Activated naive CD4-positive, alpha-beta T cell treated with anti-CD3 and anti-CD28 coated beads for 36 hours (primary cell): ENCODE measurements at regions not wholly inside any gene's neighbourhood (a gene's known extent, or its start where the extent isn't known, plus 50 kb on each side); places are given as distances from the start of the nearest gene placed in this dataset.

ENCODE experiments used
- CTCF ChIA-PET: fragments of 350-600 bp; sonication (Branson Sonifier 250); formaldehyde crosslinking; loops from one replicate; lab custom pipeline; 2021; ENCODE audit warnings: antibody characterized with exemption; lab: Charles Lee
- DNase-seq: peaks from one replicate; pipeline ENCODE4 v3.0.0-alpha.2; 2020
- H3K27ac Mint-ChIP-seq: one replicate; pipeline ENCODE4 v1.8.0; 2021; ENCODE audit warnings: mild to moderate bottlenecking, mixed read lengths
- H3K27me3 Mint-ChIP-seq: one replicate; pipeline ENCODE4 v1.8.0; 2021; ENCODE audit warnings: low read depth, mixed read lengths
- H3K36me3 Mint-ChIP-seq: one replicate; pipeline ENCODE4 v1.8.0; 2021; ENCODE audit warnings: low read depth, mixed read lengths
- H3K4me1 Mint-ChIP-seq: one replicate; pipeline ENCODE4 v1.8.0; 2021; ENCODE audit warnings: low read depth, mixed read lengths
- H3K4me3 Mint-ChIP-seq: one replicate; pipeline ENCODE4 v1.8.0; 2021; ENCODE audit warnings: mild to moderate bottlenecking, moderate library complexity, mixed read lengths
- H3K9me3 Mint-ChIP-seq: one replicate; pipeline ENCODE4 v1.8.0; 2021; ENCODE audit warnings: mixed read lengths
- intact Hi-C: fragments of 100-400 bp; cut with micrococcal nuclease; formaldehyde crosslinking; loops from one replicate; pipeline ENCODE4 v1.15.1; 2023

DNA sequence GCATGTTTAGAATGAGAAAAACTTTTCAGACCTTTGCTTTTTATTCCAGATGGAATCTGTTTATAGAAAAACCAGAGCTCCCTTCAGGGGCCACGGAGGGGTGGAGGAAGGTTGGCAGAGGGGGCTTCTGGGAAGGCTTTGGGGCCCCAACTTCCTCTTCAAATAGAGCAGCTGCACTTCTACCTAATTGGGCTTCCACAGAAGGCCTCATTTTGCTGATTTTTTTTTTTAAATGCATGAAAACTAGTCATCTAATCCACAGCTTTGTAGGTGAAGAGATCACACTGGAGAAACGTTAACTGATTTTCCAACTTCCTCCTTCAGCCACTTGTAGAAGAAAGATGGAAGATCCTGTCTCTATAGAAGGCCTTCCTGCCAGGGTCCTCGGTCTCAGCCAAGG is 181.8 kb downstream of the BCL11A start:
- intact Hi-C loops: no loop called here

GRCh38 chr2:60371219-60371618 is 182.2 kb downstream of the BCL11A start:
- Mint-ChIP-seq H3K27ac (no peak overlapping the region), H3K9me3 (no peaks in the 10 kb centered on the region), H3K4me1 (no peaks in the 10 kb centered on the region), H3K27me3 (no peaks in the 10 kb centered on the region), H3K36me3 (no peaks in the 10 kb centered on the region), H3K4me3 (no peak overlapping the region)
- CTCF ChIA-PET: interaction anchor here (1.4 kb wide), 1 partner anchor 211 kb away, joined by 3 read pairs; no protein-coding TSS in a partner anchor
- DNase-seq: no peak
- intact Hi-C loops: no loop called here

More for the DNA sequence above, 181.8 kb downstream of the BCL11A start:
- Mint-ChIP-seq H3K27ac (no peak overlapping the region), H3K4me3 (no peak overlapping the region), H3K4me1 (no peaks in the 10 kb centered on the region), H3K27me3 (no peaks in the 10 kb centered on the region), H3K9me3 (no peaks in the 10 kb centered on the region), H3K36me3 (no peaks in the 10 kb centered on the region)
- CTCF ChIA-PET: interaction anchor here (1.4 kb wide), 1 partner anchor 210 kb away, joined by 3 read pairs; no protein-coding TSS in a partner anchor
- no peak for DNase-seq

GRCh38 chr2:60370814-60371213 is 182.6 kb downstream of the BCL11A start:
- intact Hi-C loops: no loop called here
- Mint-ChIP-seq H3K4me3 (no peak overlapping the region), H3K27me3 (no peaks in the 10 kb centered on the region), H3K36me3 (no peaks in the 10 kb centered on the region), H3K4me1 (no peaks in the 10 kb centered on the region), H3K9me3 (no peaks in the 10 kb centered on the region), H3K27ac (no peak overlapping the region)
- CTCF ChIA-PET: interaction anchor here (1.4 kb wide), 1 partner anchor 211 kb away, joined by 3 read pairs; no protein-coding TSS in a partner anchor
- no peak for DNase-seq

DNA sequence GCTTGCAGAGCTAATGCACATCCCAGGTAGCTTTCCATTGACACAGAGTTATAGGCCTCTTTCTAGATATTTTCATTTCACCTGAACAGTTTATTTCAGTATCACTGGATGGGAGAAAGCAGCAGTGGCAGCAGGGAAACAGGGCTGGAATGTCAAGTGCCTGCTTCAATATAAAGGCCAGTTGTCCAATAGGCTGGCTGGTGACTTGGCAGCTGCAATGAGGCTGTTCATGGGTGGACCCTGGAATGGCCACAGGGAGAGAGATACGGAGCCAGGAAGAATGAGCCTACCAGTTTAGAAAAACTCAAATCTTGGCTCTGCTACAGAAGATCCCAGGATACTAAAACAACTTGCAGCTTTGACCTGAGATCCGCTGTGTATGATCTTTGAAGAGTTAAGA is 185.0 kb downstream of the BCL11A start:
- H3K9me3 Mint-ChIP-seq: no peaks in the 10 kb centered on the region
- intact Hi-C loops: no loop called here
- CTCF ChIA-PET: interaction anchor here (1.4 kb wide), 1 partner anchor 193 kb away, joined by 3 read pairs; no protein-coding TSS in a partner anchor
- H3K36me3 Mint-ChIP-seq: no peaks in the 10 kb centered on the region
- H3K4me1 Mint-ChIP-seq: no peaks in the 10 kb centered on the region
- no peak overlapping the region for H3K27ac Mint-ChIP-seq
- DNase-seq: no peak
- no peaks in the 10 kb centered on the region for H3K27me3 Mint-ChIP-seq
- no peak overlapping the region for H3K4me3 Mint-ChIP-seq

DNA sequence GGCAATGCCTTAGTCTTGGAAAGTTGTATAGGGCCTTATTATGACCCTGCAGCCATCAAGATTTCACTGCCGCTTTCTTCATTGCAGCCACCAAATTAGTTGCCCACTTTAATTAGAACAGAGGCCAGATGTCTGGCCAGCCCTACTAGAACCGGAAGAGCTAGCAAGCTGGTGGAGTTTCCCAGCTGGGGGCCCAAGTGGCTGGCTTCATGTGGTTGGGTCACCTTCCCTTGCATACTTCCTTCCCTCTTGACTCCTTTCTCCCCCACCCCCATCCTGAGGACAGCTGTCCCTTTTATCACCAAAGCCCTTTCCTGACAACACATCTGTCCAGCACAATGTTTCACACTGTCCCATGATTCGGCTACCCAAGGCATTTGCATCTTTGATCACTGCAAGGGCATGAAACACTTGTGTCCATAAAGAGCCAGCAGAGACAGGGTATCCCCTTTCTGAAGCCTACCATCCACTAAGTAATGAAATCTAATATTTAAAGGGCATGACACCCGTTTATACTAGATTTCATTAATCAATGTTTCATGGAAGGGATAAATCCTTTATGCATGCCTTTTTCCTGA is 187.2 kb downstream of the BCL11A start:
- intact Hi-C loops: no loop called here
- Mint-ChIP-seq H3K4me3 (no peak overlapping the region), H3K27ac (no peak overlapping the region), H3K27me3 (no peaks in the 10 kb centered on the region), H3K36me3 (no peaks in the 10 kb centered on the region), H3K9me3 (no peaks in the 10 kb centered on the region), H3K4me1 (no peaks in the 10 kb centered on the region)
- CTCF ChIA-PET: interaction anchor here (0.6 kb wide), 1 partner anchor 92 kb away, joined by 4 read pairs; no protein-coding TSS in a partner anchor
- DNase-seq: no peak

DNA sequence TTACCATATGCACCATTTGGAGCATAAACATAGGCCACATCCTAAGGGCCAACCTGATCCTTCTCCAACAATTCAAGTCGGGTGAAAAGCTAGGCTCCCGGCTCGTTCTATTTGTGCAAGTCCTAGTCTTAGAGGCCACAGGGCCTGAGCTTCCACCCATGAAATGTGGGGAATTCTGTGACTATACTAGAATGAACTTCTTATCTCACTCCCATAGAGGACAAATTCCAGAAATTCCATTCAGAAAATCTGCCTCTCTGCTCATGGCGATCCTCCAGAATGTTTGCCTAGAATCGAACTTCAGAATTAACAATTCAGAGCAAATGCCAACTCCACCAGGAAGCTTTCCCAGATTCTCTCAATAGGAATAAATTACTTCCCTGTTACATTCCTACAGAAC is 187.9 kb downstream of the BCL11A start:
- H3K27ac Mint-ChIP-seq: no peak overlapping the region
- no peak for DNase-seq
- no peaks in the 10 kb centered on the region for H3K36me3 Mint-ChIP-seq
- intact Hi-C loops: no loop called here
- H3K4me3 Mint-ChIP-seq: no peak overlapping the region
- peaks cover 2% of the 10 kb centered on the region for H3K27me3 Mint-ChIP-seq
- no peaks in the 10 kb centered on the region for H3K9me3 Mint-ChIP-seq
- H3K4me1 Mint-ChIP-seq: no peaks in the 10 kb centered on the region
- CTCF ChIA-PET: interaction anchor here (0.6 kb wide), 1 partner anchor 93 kb away, joined by 4 read pairs; no protein-coding TSS in a partner anchor

GRCh38 chr2:60364491-60364890 is 189.0 kb downstream of the BCL11A start:
- H3K4me1 Mint-ChIP-seq: no peaks in the 10 kb centered on the region
- intact Hi-C loops: no loop called here
- no peak for DNase-seq
- H3K36me3 Mint-ChIP-seq: no peaks in the 10 kb centered on the region
- CTCF ChIA-PET: interaction anchor here (0.5 kb wide), 1 partner anchor 105 kb away, joined by 3 read pairs; no protein-coding TSS in a partner anchor
- H3K4me3 Mint-ChIP-seq: no peak overlapping the region
- peaks cover 4% of the 10 kb centered on the region for H3K27me3 Mint-ChIP-seq
- no peaks in the 10 kb centered on the region for H3K9me3 Mint-ChIP-seq
- H3K27ac Mint-ChIP-seq: no peak overlapping the region

- Mint-ChIP-seq H3K36me3 (no peaks in the 10 kb centered on the region), H3K27me3 (peaks cover 8% of the 10 kb centered on the region), H3K27ac (no peak overlapping the region), H3K4me3 (no peak overlapping the region), H3K4me1 (peaks cover 1% of the 10 kb centered on the region), H3K9me3 (no peaks in the 10 kb centered on the region)
- CTCF ChIA-PET: no interaction called here
- DNase-seq: no peak
- intact Hi-C loops: no loop called here
Measured at GRCh38 chr2:60361498-60361897, 192.0 kb downstream of the BCL11A start.

DNA sequence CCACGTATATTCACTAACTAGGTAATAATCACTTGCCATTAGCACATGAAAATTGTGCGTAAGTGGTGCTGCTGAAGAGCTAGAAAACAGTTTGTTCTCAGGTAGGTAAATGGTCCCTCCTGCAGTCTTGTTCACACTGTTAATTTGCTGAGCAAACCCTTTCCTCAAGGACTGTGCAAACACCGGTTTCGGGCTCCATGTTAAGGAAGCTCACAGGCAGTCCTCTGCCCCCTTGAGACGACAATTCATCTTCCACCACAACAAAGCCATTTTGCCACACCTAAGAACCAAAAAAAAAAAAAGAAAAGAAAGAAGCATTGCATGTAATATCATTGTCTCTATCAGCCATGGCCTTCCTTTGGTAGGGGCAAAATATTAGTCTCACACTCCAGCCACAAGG is 193.9 kb downstream of the BCL11A start:
- intact Hi-C loops: no loop called here
- H3K9me3 Mint-ChIP-seq: no peaks in the 10 kb centered on the region
- no peak for DNase-seq
- no peak overlapping the region for H3K4me3 Mint-ChIP-seq
- H3K27ac Mint-ChIP-seq: no peak overlapping the region
- CTCF ChIA-PET: no interaction called here
- H3K4me1 Mint-ChIP-seq: peaks cover 9% of the 10 kb centered on the region
- peaks cover 13% of the 10 kb centered on the region for H3K27me3 Mint-ChIP-seq
- H3K36me3 Mint-ChIP-seq: no peaks in the 10 kb centered on the region

GRCh38 chr2:60358476-60358875 is 195.0 kb downstream of the BCL11A start:
- H3K36me3 Mint-ChIP-seq: no peaks in the 10 kb centered on the region
- peaks cover 9% of the 10 kb centered on the region for H3K4me1 Mint-ChIP-seq
- no peaks in the 10 kb centered on the region for H3K9me3 Mint-ChIP-seq
- CTCF ChIA-PET: no interaction called here
- no peak overlapping the region for H3K27ac Mint-ChIP-seq
- peaks cover 14% of the 10 kb centered on the region for H3K27me3 Mint-ChIP-seq
- intact Hi-C loops: no loop called here
- no peak for DNase-seq
- no peak overlapping the region for H3K4me3 Mint-ChIP-seq

GRCh38 chr2:60357996-60358395 is 195.5 kb downstream of the BCL11A start:
- intact Hi-C loops: no loop called here
- Mint-ChIP-seq H3K36me3 (no peaks in the 10 kb centered on the region), H3K4me1 (peaks cover 9% of the 10 kb centered on the region), H3K9me3 (no peaks in the 10 kb centered on the region), H3K27me3 (peaks cover 14% of the 10 kb centered on the region), H3K4me3 (no peak overlapping the region), H3K27ac (no peak overlapping the region)
- DNase-seq: no peak
- CTCF ChIA-PET: no interaction called here

- intact Hi-C loops: no loop called here
- no peak overlapping the region for H3K27ac Mint-ChIP-seq
Measured at GRCh38 chr2:60356346-60356745, 197.1 kb downstream of the BCL11A start.

GRCh38 chr2:60355849-60356261 is 197.6 kb downstream of the BCL11A start:
- Mint-ChIP-seq H3K27me3 (peaks cover 14% of the 10 kb centered on the region), H3K4me3 (no peak overlapping the region), H3K27ac (no peak overlapping the region), H3K4me1 (peaks cover 9% of the 10 kb centered on the region), H3K9me3 (no peaks in the 10 kb centered on the region), H3K36me3 (no peaks in the 10 kb centered on the region)
- CTCF ChIA-PET: no interaction called here
- no peak for DNase-seq
- intact Hi-C loops: no loop called here

More at GRCh38 chr2:60356346-60356745, 197.1 kb downstream of the BCL11A start:
- no peak overlapping the region for H3K4me3 Mint-ChIP-seq
- no peaks in the 10 kb centered on the region for H3K9me3 Mint-ChIP-seq
- H3K36me3 Mint-ChIP-seq: no peaks in the 10 kb centered on the region
- peaks cover 14% of the 10 kb centered on the region for H3K27me3 Mint-ChIP-seq
- DNase-seq: no peak
- CTCF ChIA-PET: no interaction called here
- peaks cover 9% of the 10 kb centered on the region for H3K4me1 Mint-ChIP-seq
